ENCODE measurements at regions not wholly inside any gene's neighbourhood (a gene's known extent, or its start where the extent isn't known, plus 50 kb on each side); places are given as distances from the start of the nearest gene placed in this dataset.

DNA sequence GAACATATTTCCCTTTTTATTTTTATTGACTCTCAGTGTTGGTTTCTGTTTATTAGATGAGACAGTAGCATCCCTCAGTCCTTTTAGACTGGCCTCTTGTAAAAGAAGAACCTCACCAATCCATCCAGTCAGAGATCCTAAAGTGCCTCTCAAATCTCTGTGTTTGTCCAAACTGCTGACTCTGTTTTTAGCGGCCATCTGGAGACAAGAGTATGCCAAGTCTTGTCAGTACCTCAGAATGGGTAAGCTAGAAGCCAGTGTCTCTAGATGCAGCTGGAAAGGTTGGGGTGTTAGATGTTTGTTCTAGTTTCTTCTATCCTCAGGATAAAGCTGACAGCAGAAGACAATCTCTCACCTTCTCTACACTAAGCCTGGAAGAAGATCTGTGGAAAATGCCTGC lies 537.7 kb upstream of the ZNF385D start:
- no peak for TF ChIP-seq EP300 (IDR thresholded peaks at IDR 0.05)
- TF ChIP-seq, protein P1, sequence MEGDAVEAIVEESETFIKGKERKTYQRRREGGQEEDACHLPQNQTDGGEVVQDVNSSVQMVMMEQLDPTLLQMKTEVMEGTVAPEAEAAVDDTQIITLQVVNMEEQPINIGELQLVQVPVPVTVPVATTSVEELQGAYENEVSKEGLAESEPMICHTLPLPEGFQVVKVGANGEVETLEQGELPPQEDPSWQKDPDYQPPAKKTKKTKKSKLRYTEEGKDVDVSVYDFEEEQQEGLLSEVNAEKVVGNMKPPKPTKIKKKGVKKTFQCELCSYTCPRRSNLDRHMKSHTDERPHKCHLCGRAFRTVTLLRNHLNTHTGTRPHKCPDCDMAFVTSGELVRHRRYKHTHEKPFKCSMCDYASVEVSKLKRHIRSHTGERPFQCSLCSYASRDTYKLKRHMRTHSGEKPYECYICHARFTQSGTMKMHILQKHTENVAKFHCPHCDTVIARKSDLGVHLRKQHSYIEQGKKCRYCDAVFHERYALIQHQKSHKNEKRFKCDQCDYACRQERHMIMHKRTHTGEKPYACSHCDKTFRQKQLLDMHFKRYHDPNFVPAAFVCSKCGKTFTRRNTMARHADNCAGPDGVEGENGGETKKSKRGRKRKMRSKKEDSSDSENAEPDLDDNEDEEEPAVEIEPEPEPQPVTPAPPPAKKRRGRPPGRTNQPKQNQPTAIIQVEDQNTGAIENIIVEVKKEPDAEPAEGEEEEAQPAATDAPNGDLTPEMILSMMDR (IDR thresholded peaks at IDR 0.05) = no peak
- Histone ChIP-seq H3K27ac (no peak overlapping the region), H3K36me3 (no peaks in the 10 kb centered on the region), H3K4me3 (no peak overlapping the region), H3K9me3 (no peaks in the 10 kb centered on the region), H3K4me1 (no peaks in the 10 kb centered on the region), H3K27me3 (no peaks in the 10 kb centered on the region)
- WGBS, 2 donors = 0 to 40% methylated on average over 1 of the region's 1 CpG
- DNase-seq (ENCODE audit: low spot score in 2 of 2) = no peak

DNA sequence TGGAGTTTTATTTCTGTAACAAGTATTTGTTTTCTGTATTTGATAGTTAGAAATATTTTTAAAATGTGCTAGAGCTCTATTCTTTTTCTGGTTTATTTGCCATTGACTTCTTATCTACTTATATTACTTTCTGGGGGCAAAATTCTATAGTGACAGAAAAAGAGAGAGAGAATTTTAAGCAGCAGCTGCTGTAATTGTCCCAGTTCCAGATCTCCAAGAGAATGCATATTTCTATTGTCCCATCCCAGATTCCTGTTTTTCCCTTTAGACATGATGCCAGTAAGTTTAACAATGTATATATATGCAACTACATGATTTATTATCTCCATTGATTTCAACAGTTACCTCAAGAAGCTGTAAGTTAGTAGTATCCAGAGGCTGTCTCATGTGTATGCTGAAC lies 541.7 kb upstream of the ZNF385D start:
- no peaks in the 10 kb centered on the region for H3K4me1 ChIP-seq
- H3K27me3 ChIP-seq = no peaks in the 10 kb centered on the region
- no peaks in the 10 kb centered on the region for H3K36me3 ChIP-seq
- no peak overlapping the region for H3K4me3 ChIP-seq
- no peaks in the 10 kb centered on the region for H3K9me3 ChIP-seq
- TF ChIP-seq EP300 (IDR thresholded peaks at IDR 0.05) = no peak
- TF ChIP-seq, protein P1 (IDR thresholded peaks at IDR 0.05) = no peak
- no peak for TF ChIP-seq POLR2A (IDR thresholded peaks at IDR 0.05)
- no peak for DNase-seq (ENCODE audit: low spot score in 2 of 2)
- no peak overlapping the region for H3K27ac ChIP-seq

DNA sequence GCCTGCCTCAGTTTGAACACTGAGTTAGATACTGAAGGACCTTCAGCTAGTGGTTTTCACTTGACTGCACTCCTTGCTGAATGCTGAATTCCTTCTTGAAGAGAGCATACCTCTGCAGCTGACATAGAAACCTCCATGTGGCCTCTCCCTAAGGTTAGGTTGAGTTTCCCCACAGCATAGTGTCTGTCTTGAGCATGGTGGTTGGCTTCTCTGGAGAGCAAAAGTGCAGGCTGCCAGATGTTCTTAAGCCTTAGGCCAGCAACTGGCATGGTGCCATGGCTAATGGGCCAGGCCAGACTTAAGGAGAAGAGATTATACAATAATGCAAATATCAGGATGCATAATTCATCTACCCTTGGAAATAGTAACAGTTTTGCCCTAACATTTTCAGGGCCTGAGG lies 545.6 kb upstream of the ZNF385D start:
- no peak for TF ChIP-seq POLR2A (IDR thresholded peaks at IDR 0.05)
- TF ChIP-seq, protein P1 (IDR thresholded peaks at IDR 0.05) = no peak
- peaks cover 0 to 10% (median 0%) of the 10 kb centered on the region in 4 donors for H3K9me3 ChIP-seq
- no peak overlapping the region for H3K27ac ChIP-seq
- no peaks in the 10 kb centered on the region for H3K27me3 ChIP-seq
- DNase-seq (ENCODE audit: low spot score in 2 of 2) = no peak
- H3K4me1 ChIP-seq = no peaks in the 10 kb centered on the region
- H3K36me3 ChIP-seq = no peaks in the 10 kb centered on the region
- H3K4me3 ChIP-seq = no peak overlapping the region

DNA sequence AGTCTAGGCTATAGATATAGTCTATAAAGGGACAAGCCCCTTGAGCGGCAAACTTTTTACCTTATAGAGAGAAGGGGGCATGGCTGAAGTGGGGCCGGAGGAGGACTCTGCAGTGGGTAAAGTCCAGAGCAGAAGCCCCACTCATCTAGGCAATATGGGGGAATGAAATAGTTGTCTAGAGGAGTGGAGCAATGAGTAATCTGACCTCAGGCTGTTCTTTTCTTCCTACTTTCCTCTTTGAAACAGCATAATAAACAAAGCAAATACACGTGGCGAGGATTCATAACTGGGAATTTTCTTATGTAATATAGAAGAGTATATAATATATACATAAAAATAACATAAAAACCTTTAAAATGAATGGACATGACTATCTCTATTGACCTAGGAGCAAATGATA lies 546.4 kb upstream of the ZNF385D start:
- H3K9me3 ChIP-seq = peaks cover 0 to 10% (median 0%) of the 10 kb centered on the region in 4 donors
- no peaks in the 10 kb centered on the region for H3K4me1 ChIP-seq
- 90 to 91% methylated on average over 4 of the region's 4 CpGs for WGBS, 2 donors
- no peak for DNase-seq (ENCODE audit: low spot score in 2 of 2)
- no peaks in the 10 kb centered on the region for H3K27me3 ChIP-seq
- TF ChIP-seq POLR2A (IDR thresholded peaks at IDR 0.05) = no peak
- TF ChIP-seq, protein P1 (IDR thresholded peaks at IDR 0.05) = no peak
- TF ChIP-seq EP300 (IDR thresholded peaks at IDR 0.05) = no peak
- no peaks in the 10 kb centered on the region for H3K36me3 ChIP-seq
- no peak overlapping the region for H3K4me3 ChIP-seq
- no peak overlapping the region for H3K27ac ChIP-seq

DNA sequence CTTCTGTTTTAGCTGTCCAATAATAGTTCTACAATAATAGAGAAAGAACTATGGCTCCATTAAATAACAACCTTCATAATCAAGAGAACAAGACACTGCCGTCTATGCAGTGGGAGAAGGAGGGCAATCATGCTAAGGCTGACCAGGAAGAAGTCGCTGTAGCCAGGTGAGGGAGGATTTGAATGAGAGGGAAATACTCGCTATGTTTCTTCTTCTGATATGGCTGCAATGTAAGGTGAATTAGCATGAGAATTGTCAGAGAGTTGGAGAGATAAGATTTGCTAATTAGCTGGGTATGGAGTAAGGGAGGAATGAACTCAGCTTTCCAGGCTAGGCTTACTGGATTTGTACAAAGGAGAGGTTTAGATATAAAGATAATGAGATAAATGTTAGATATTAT lies 555.4 kb upstream of the ZNF385D start:
- peaks cover 0 to 6% (median 0%) of the 10 kb centered on the region in 4 donors for H3K4me1 ChIP-seq
- no peaks in the 10 kb centered on the region for H3K27me3 ChIP-seq
- 57 to 75% methylated on average over 3 of the region's 3 CpGs for WGBS, 2 donors
- TF ChIP-seq, protein P1 (IDR thresholded peaks at IDR 0.05) = no peak
- TF ChIP-seq POLR2A (IDR thresholded peaks at IDR 0.05) = no peak
- no peak for TF ChIP-seq EP300 (IDR thresholded peaks at IDR 0.05)
- H3K9me3 ChIP-seq = peaks cover 0 to 8% (median 0%) of the 10 kb centered on the region in 4 donors
- H3K36me3 ChIP-seq = no peaks in the 10 kb centered on the region
- no peak overlapping the region for H3K4me3 ChIP-seq
- DNase-seq (ENCODE audit: low spot score in 2 of 2) = no peak
- H3K27ac ChIP-seq = no peak overlapping the region
